Sigmoid colon (tissue), 4 donors: ENCODE measurements at regions not wholly inside any gene's neighbourhood (a gene's known extent, or its start where the extent isn't known, plus 50 kb on each side); places are given as distances from the start of the nearest gene placed in this dataset.

Experiments
- CTCF ChIP-seq, 4 experiments: fragments of 450-650 bp in 3 of 4; fragments of 200-600 bp in 1 of 4; IDR thresholded peaks; one replicate each; pipeline ENCODE4 v1.5.1; 2016 to 2019; ENCODE audit warnings: antibody characterized with exemption in 4 of 4, mild to moderate bottlenecking in 3 of 4, moderate library complexity in 2 of 4
- EP300 ChIP-seq, 4 donors: sonication (generic); formaldehyde crosslinking; IDR thresholded peaks; one replicate each; pipeline ENCODE4 v1.6.1; 2017; ENCODE audit warnings: antibody characterized with exemption in 4 of 4
- POLR2A ChIP-seq, 2 donors: fragments of 450-650 bp; IDR thresholded peaks; one replicate each; pipeline ENCODE4 v1.6.1; 2016; ENCODE audit warnings: antibody characterized with exemption in 2 of 2, mild to moderate bottlenecking in 2 of 2, moderate library complexity in 2 of 2
- POLR2AphosphoS5 ChIP-seq, 4 donors: sonication (generic); formaldehyde crosslinking; IDR thresholded peaks; one replicate each; pipeline ENCODE4 v1.6.1; 2017; ENCODE audit warnings: antibody characterized with exemption in 4 of 4

- TF ChIP-seq POLR2AphosphoS5 (IDR thresholded peaks at IDR 0.05) (no peak), CTCF (IDR thresholded peaks at IDR 0.05) (no peak), POLR2A (IDR thresholded peaks at IDR 0.05) (no peak), EP300 (IDR thresholded peaks at IDR 0.05) (no peak)
These were observed 200.1 kb upstream of the MEOX2 start for GRCh38 chr7:15886626-15887025.
